ENCODE measurements at regions not wholly inside any gene's neighbourhood (a gene's known extent, or its start where the extent isn't known, plus 50 kb on each side); places are given as distances from the start of the nearest gene placed in this dataset.
A peak's percentile ranks its signal among the peaks of the same experiment; 100 is the strongest.

DNA sequence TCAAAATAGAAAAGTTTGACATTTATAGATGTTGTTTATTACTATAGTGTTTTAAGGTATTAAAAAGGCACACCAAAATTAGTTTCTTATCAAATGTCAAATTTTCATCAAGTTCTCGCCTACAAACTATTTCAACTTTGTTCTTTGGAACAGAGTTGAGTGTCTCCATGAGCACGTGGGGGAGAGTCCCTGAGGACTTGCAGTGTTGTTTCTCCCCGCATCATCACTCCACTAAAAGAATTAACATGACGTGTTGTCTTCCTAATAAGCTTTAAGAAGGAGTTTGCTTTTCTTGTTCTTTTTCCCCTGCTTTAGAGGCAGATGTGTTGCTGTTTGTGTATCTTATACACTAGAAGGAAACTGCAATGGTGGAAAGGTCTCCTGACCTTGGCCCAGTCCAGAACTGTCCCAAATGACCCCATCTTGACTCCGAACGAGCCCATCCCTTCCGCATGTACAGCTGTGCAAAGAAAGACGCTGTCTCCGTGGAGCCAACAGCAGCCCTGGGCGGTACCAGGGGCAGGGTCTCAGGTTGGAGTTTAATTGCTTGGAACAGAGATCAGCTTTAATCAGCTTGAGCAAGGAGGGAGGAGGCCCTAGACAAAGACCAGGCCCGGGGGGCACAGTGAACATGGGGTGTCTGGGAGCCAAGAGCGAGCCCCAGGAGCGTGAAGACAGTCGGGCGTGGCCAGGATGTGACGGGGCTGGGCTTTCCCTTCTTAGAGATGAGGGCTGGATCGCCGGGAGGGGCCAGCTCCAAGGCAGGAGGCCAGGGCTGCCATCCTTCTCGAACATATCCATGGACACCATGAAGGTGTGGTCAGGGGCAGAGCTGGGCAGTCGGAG lies 215.4 kb upstream of the RTL1 start:
- peak; percentile 79 for DNase-seq (ENCODE audit: low spot score)

DNA sequence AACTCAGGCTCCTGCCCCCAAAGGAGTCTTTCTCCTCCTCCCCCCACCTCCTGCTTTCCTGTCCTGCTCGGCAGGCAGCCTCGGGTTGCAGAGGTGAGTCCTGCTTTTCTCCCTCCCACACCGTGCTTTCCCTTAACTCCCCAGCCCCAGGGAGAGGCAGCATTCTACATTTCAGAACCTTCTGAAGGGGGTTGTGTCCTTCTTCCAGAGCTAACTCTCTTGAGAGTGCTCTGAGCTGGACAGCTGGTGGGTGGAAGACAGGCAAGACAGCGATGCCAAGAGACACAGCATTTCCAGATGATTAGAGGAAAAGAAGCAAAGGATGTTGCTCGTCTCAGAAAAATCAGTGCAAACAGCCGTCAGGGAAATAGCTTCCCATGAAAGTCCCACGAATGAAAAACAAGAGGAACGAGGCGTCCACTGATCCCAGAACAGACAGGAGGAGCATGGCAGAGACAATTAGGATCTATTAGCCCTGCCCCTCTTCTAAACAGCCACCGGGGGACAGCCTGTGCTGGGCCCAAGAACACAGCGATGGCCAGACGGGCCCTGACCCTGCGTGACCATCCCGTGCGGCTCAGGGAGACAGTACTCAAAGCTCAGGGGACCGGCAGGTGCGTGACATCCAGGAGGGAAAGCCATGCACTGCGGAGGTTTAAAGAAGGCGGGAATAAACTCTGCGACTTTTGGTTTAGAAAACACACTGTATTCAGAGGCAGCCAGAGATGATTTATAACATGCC lies 216.5 kb upstream of the RTL1 start:
- DNase-seq (ENCODE audit: low spot score): peak; percentile 70

DNA sequence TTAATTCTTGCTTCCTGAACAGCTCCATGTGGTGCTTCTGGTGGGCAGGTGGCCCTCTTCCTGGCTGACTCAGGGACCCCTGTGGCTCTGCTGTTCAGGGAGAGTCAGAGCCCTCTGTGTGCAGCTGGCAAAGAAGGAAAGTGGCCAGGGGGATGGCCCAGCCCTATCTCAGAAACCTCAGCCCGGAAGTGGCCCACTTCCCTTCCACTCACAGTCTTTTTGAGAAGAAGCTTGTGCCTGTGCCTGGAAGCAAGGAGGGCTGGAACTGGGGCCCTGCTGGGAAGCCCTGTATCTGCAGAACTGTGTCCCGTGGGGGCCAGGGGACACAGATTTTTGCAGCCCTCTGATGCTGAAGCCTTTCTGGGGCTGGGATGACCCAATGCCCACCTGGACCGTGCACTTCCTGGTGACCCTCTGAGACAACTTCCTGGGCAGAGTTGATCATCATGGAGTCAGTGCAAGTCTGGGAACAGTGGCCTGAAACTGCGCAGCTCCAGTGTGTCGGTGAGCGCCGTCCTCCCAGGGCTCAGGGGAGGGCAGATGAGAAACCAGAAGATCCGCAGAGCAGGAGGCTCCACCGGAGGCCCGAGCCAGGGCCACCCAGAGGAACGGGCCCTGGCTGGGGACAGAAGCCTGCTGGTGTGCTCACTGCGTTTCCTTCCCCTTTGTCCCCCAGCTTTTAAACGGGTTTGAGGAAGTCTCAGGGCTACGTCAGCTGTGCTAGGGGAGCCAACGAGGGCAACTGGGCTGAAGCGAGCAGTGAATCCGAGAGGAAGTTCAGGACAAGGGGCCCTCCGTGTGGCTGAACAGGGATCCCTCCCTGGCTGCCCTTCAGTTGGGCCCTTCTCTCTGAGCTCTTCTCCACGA lies 217.4 kb upstream of the RTL1 start:
- DNase-seq (ENCODE audit: low spot score): peak; percentile 20

DNA sequence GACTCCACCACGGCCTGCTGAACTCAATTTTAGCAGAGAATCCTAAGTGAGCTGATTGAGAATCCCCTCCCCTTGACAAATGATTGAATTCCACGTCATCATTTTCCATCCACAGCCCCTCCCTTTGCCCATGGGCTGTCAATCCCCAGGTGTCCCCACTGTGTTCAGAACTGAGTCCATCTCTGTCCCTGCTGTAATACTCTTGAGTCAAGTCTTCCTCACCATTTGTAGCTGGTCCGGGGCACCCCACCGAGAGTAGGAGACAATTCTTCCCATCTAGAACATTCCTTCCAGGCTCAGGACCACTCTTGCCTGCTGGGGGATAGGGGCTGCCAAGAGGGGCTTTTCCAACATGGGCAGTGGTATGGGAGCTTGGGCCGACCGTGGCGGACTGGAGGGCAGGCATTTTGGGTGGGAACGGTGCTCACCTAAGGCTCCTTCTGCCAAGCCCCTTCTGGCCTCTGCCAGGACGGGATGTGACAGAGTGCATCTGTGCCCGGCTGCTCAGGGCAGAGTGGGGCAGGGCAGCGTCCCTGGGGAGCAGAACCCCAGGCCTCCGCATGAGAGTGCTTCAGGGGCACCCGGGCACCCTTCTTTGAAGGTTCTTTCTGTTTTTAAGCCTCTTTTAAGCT lies 218.1 kb upstream of the RTL1 start:
- no peak for DNase-seq (ENCODE audit: low spot score)

DNA sequence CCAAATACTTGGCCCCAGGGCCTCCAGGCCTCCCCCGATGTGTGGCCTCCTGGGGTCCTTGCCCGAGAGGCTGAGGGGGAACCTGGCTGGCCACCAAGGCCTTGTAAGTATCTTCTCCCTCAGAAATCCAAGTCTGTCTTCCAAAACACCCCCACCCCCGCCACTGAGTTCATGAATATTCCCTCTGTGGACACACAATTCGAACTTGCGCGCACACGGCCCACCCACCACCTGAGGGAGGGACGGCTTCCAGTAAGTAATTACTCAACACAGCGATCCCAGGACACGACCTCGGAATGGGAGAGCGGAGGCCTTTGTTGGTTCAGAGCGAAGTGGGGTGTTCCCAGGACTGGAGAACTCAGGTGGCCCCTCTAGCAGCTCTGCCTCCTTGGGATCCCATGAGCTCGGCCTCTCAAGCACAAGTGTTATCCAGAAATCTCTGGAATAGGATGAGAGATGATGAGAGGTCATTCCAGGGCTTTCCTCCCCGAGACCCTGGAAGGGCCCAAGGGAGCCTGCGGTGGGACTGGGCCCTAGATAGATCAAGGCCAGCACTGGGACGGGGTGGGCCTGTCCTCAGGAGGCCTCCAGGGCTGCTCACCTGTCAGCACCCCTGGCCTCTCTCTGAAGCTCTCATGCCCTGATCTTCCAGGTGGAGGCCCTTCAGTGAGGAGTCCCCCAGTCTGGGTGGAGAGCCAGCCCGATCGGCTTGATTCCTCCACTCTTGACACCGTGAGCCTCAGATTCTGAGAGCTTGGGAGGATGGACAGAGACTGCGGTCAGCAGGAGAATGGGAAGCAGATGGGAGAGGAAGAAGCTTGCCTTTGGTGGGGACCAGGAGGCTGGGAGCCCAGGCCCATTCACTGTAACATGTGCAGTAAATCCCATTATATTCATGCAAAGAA lies 219.0 kb upstream of the RTL1 start:
- no peak for DNase-seq (ENCODE audit: low spot score)

DNA sequence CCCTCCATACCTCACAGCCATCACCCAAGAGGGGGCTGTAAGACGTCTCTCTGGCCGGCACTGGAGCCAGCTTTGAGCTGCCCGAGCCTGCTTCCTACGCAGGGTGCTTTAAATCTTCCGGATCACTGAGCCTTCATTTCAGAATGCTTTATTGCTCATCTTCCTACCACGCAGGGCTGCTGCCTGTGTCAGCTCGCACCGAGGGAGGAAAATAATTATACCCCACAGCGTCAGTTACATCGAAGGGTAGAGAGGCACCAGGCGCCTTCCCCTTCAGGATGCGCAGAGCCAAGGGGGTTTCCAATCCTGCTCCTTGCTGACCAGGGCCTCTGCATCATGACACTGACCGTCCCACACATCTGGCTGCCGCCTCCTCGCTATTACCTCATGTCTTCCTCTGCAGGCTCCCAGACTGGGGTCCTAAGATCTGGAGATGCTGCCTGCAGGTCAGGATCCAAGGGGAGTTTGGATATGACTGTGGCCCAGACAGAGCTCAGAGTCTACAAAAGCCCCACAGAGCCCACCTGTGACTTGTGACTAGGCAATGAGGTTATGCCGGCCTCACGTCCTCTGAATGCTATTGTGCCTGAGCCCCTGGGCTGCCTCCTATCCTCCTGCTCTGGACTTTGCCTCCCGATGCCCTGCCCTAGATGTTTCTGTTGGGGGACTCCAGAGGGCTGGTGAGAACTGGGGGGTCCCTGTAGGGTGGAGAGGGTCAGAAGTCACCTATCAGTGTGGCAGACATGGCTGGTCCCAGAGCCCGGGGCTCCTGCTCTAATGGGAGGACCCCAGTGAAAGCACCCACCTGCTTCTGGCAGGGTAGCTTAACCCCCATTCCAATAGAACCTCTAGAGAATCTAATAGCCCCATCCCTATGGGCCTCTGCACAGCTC lies 220.3 kb upstream of the RTL1 start:
- peak; percentile 56 for DNase-seq (ENCODE audit: low spot score)

DNA sequence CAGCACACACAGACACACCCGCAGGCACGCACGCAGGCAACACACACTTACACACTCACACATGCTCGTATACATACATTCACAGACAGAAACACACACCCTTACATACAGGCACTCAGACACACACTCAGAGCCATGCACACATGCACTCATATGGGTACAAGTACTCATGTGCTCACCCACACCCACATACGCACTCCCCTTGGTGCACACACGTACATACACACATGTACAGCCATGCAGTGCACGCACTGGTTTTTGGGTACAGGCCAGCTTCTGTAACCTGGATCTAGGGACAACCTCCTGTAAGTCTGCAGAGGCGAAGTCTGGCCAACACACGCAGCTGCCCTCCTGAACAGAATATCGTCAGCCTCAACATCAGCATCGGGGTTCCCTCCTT lies 221.3 kb upstream of the RTL1 start:
- DNase-seq (ENCODE audit: low spot score): no peak

DNA sequence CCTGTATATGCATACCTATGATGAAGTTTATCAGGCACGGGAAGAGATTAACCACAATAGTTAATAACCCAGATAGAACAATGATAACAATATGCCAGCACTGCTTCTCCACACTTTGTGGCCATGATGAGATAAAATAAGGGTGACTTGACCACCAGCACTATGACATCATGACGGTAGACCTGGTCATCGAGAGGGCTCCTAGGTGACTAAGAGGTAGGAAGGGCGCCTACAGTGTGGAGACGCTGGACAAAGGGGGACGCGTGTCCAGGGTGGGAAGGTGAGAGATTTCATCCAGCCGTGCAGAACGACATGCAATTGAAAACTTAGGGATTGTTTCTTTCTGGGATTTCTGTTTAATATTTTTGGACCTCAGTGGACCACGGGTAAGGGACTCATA lies 221.8 kb upstream of the RTL1 start:
- DNase-seq (ENCODE audit: low spot score): no peak

DNA sequence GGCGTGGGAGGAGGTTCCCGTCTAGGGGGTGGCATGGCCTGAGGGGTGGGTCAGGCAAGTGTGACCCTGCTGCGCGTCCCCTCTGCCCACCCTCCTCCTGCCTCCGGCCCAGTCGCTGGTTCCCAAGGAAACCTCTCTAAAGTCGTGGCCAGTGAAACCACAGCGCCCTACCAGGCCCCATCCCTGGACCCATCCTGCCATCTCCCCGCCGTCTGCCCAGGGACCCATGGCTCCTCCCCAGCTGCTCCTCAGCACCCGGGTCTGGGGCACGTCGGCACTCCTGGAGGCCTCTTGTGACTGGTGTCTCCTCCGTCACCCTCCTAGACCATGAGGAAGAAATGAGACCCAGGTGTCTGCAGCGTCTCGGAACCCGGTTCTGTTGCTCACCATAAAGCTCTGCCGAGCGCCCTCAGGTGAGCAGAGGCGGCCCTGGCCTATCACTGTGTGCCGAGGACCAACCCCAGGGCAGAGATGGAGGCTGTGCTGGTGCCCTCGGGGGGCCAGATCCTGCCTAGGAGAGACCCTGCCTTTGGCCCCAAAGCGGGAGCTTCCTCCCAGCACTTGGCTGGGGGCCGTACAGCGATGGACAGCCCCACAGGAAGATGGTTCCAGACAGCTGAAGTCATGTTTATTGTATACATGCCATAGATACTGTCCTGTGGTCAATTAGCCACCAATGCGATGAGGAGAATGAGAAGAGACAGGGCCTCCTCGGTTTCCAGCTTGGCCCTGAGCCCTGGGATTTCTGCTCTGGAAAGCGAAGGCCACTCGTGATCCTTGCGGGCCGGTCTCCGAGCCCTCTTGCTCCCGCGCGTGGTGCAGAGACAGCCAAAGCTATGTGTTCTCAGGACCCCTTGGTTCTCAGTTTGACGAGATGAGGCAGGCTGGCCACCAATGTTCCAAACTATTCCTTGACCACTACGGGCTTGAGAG lies 222.5 kb upstream of the RTL1 start:
- no peak for DNase-seq (ENCODE audit: low spot score)

DNA sequence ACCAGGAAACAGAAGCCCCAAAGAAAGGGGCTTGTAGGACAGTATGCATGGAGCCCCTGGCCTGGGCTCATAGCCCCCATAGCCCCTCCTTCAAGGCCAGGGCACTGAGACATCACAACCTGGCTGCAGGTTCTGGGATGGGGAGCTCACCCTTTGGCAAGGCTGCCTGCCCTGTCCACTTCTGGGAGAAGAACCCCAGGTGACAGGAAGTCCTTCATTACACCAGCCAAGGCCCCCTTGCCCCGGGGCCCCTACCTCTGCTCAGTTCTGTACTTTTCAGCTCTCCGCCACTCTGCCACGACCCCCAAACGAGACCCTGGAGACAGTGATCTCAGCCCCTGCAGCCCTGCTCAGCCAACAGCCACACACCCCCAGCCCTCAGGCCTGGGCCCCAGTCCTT lies 223.2 kb upstream of the RTL1 start:
- DNase-seq (ENCODE audit: low spot score): no peak

DNA sequence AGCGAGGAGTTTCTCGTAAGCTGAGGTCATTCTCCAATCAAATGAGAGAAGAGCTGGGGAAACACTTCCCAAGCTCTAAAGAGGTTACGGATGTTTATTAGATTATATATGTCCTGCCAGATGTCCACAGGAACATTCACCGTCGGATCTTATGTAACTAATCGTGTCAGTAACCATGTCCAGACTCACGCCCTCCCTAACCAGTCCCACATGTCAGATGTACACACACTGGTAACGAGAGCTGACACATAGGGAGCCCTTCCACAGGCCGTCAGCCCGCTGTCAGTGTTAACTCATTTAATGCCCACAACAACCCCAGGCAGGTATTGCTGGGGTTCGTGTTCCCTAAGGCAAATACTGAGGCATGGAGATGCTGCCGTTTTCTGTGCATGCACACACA lies 223.7 kb upstream of the RTL1 start:
- no peak for DNase-seq (ENCODE audit: low spot score)

DNA sequence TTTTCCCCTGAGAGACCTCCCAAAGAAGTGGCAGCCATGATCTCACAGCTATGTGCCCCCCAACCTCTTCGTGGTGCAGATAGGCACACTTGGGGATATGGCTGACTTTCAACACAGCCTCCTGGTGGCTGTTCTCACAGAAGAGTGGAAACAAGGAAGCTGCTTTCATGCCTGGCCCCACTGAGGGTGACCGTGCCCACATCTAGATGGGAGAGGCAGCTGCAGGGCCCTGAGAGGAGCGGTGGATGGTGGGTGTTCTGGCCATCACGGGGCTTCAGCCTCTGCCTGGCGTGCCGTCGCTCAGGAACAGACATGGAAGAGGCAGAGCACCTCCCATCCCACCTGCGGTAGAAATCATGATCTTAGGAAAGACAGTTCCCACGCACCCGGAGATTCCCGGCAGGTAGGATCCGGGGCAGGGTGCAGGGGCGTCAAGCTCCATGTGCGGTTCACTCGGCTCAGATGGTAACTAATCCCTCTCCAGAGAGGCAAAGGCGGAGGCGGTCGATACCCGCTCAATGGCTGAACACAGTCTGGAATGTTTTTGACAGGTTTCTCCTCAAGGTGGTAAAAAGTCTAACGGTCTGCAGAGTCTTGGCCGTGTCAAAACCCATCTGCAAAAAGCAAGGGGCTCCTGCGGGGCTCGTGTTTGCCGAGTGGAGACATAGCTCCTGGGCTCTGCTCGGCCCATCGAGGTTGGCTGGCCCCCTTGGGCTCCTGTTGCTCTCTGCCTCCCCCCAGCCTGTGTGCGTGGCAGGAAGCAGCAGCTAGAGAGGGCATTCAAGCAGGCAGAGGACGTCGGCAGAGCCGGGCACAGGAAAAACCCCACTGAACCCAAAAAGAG lies 225.2 kb upstream of the RTL1 start:
- DNase-seq (ENCODE audit: low spot score): no peak

DNA sequence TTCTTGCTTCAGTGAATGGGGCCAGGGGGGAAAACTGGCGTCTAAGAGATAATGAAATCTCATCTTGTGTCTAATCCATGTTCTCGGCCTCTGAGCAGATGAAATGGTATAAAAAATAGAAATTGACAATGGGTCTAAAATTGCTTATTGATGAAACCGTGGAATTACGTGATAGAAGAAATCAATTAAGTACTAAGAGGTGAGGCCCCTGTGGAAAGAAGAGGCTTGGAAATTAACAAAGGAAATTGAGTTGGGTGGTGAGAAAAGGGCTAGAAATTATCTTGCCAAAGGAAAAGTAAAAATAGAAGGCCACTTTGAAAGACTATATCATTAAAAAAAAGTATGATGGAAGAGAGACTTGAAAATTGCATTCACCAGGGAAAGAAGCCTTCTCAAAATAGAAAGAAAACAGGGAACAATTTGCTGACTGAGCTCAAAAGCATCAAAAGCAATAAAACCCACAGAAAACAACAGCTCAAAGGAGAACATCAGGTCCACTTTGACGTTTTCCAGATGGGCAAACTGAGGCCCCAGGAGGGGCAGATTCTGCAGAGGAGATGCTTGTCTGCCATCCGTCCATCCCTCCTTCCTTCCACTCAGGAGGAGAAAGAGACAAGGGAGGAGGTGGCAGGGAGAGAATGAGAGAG lies 226.1 kb upstream of the RTL1 start:
- peak; percentile 58 for DNase-seq (ENCODE audit: low spot score)

DNA sequence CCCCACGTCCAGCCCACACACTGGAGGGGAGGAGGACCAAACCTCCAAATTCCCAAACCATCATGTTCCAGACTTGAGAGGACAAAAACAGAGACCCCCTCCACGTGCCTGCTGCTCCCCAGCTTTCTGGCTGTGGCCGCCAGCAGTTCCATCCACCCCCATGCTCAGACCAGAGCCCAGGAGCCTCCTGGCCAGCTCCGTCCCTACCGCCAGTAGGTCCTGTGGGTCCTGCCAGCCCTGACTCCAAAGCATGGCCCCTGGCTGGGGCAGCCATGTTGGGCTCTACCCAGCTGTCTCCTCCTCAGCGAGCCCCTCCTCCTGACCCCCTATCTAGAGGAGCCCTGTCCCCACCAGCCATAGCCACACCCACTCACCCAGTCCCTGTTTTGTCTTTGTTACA lies 227.3 kb upstream of the RTL1 start:
- DNase-seq (ENCODE audit: low spot score): no peak

DNA sequence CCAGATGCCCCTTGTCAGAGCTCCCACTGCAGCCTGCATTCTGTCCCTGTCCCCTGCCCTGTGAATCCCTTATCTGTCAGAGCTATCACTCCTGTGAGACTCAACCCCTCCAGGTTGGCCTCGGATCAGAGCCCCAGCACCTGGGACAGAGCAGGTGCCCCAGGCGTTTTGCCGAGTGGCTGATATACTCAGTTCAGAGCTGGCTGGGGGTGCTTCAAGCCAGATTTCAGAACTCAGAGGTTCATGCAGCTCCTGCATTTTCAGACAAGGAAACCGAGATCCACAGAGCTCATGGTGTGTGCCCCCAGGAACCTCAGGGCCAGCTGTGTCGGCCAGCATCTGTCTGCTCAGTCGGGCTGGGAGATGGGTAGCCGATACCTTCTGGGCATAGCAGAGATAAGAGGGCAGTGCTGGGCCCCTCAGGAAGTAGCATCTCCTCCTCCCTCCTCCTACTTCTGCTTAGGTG lies 228.0 kb upstream of the RTL1 start:
- DNase-seq (ENCODE audit: low spot score): no peak

DNA sequence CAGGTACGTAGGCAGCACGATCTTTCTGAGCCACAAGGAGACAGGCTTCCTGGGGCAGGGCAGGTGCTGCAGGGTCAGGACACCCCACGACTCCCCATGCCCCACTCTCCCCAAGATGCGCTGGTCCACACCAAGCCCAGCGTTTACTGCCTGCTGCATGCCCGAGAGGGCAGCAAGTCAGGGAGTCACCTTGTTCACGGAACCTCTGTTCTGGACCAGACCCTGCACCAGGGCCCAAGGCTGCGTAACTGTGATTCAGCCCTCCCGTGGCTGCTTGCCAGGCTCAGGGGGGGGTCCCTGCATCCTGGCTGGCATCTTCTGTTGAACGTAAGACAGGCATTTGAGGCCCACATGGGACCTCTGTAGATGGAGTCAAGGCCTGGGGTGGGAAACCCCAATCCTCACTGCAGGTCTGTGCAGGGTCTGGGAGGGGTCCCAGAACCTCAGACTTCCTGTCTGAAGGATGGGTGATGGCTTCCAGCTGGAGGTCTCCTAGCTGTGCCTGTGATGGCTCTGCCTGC lies 228.6 kb upstream of the RTL1 start:
- DNase-seq (ENCODE audit: low spot score): no peak

DNA sequence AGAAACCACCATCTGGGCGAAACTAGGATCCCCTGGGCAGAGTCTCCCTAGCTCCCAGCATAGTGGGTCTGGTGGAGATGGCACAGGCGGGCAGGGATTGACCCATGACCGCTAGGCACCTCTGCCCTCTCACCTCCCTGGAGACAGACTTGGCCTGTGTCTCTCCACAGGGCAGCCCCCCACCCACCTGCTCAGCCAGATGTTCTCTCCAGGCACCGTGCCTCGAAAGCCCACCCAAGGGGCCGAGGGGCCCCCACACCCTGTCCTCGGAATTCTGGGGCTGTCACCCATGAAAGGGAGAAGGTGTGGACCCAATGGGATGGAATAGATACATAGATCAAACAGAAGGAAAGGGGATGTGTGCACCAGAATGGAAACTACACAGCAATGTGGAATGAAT lies 229.1 kb upstream of the RTL1 start:
- DNase-seq (ENCODE audit: low spot score): no peak
